Esophagus muscularis mucosa (tissue), 4 donors: ENCODE measurements at regions not wholly inside any gene's neighbourhood (a gene's known extent, or its start where the extent isn't known, plus 50 kb on each side); places are given as distances from the start of the nearest gene placed in this dataset.
A peak's percentile ranks its signal among the peaks of the same experiment; 100 is the strongest.

Experiments used
- DNase-seq: peaks from one replicate; pipeline ENCODE4 v3.0.0-alpha.2; 2017; ENCODE audit errors: extremely low spot score
- H3K27ac ChIP-seq, 4 donors: fragments of 200-600 bp; sonication (generic); replicated peaks in 1 of 4; 1 replicate in 3 of 4; 2 replicates in 1 of 4; pipeline ENCODE4 v1.5.1; 2016 to 2019; ENCODE audit warnings: mild to moderate bottlenecking in 1 of 4
- H3K27me3 ChIP-seq, 4 donors: fragments of 200-600 bp; sonication (generic); one replicate each; pipeline versions ENCODE4 v1.5.1 to v1.6.0; 2016 to 2019
- H3K36me3 ChIP-seq, 4 donors: fragments of 200-600 bp; sonication (generic); one replicate each; pipeline ENCODE4 v1.5.1; 2016 to 2019
- H3K4me1 ChIP-seq, 4 donors: fragments of 200-600 bp; sonication (generic); one replicate each; pipeline ENCODE4 v1.5.1; 2016 to 2019
- H3K4me3 ChIP-seq, 4 donors: fragments of 200-600 bp; sonication (generic); 1 replicate in 2 of 4; 2 replicates in 2 of 4; pipeline ENCODE4 v1.5.1; 2016 to 2019; ENCODE audit warnings: mild to moderate bottlenecking in 4 of 4, moderate library complexity in 1 of 4
- H3K9me3 ChIP-seq, 4 donors: fragments of 200-600 bp; sonication (generic); 1 replicate in 3 of 4; 2 replicates in 1 of 4; pipeline ENCODE4 v1.5.1; 2016 to 2019
- CTCF ChIP-seq, 3 experiments: fragments of 200-600 bp in 2 of 3; fragments of 450-650 bp in 1 of 3; sonication (generic) in 2 of 3; IDR thresholded peaks; one replicate each; pipeline ENCODE4 v1.5.1; 2017 to 2019; ENCODE audit warnings: antibody characterized with exemption in 3 of 3, mild to moderate bottlenecking in 2 of 3, moderate library complexity in 1 of 3
- EP300 ChIP-seq: sonication (generic); formaldehyde crosslinking; IDR thresholded peaks from one replicate; pipeline ENCODE4 v1.6.1; 2017; ENCODE audit warnings: antibody characterized with exemption
- POLR2A ChIP-seq: fragments of 450-650 bp; IDR thresholded peaks from one replicate; pipeline ENCODE4 v1.6.1; 2017; ENCODE audit warnings: antibody characterized with exemption, moderate library complexity, mild to moderate bottlenecking, low read depth
- POLR2AphosphoS5 ChIP-seq, 2 donors: sonication (generic); formaldehyde crosslinking; IDR thresholded peaks; one replicate each; pipeline ENCODE4 v1.6.1; 2017; ENCODE audit warnings: antibody characterized with exemption in 2 of 2
- WGBS: methylation state at CpG from one replicate; pipeline ENCODE4 v1.1.5; 2018; 5-methylcytosine and 5-hydroxymethylcytosine counted together
- intact Hi-C: fragments of 100-400 bp; cut with DNase I; formaldehyde crosslinking; loops from one replicate; pipeline ENCODE4 v1.15.1; 2023

DNA sequence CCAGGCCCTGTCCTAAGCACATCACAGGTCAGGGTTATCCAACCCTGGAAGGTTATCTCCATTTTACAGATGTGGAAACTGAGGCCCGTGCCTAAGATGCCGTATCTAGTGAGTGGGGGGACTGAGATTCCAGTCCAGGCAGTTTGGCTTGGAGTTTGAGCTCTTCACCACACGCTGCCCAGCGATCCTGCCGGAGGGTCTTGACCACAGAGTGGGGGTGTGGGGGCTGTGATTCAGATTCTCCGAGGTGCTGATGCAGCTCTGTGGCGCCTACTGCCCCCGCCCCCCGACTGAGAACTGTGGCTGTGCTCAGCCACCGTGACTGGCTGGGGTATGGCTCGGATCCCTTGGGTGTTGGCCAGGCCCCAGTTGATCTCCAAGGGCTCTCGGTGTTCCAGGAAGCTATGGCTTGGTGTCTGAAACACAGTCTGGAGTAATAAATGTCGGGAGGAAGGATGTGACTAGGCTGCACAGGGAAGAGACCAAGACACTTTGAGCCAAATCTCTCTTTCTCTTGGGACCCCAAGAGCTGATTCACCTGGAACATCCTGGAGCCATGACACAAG lies 60.6 kb upstream of the RASD2 start:
- Histone ChIP-seq H3K9me3 (no peaks in the 10 kb centered on the region), H3K4me1 (peaks cover 14 to 49% (median 45%) of the 10 kb centered on the region in 4 donors), H3K27ac (peak overlapping the region; percentile 53 to 79 (median 76)), H3K27me3 (no peaks in the 10 kb centered on the region), H3K36me3 (no peaks in the 10 kb centered on the region), H3K4me3 (no peak overlapping the region)
- no peak for DNase-seq
- intact Hi-C loops, result no loop called here
- TF ChIP-seq POLR2AphosphoS5 (IDR thresholded peaks at IDR 0.05) (peak; percentile 31 to 68), POLR2A (no peak)
- WGBS, result 54% methylated on average over 12 of the region's 13 CpGs

DNA sequence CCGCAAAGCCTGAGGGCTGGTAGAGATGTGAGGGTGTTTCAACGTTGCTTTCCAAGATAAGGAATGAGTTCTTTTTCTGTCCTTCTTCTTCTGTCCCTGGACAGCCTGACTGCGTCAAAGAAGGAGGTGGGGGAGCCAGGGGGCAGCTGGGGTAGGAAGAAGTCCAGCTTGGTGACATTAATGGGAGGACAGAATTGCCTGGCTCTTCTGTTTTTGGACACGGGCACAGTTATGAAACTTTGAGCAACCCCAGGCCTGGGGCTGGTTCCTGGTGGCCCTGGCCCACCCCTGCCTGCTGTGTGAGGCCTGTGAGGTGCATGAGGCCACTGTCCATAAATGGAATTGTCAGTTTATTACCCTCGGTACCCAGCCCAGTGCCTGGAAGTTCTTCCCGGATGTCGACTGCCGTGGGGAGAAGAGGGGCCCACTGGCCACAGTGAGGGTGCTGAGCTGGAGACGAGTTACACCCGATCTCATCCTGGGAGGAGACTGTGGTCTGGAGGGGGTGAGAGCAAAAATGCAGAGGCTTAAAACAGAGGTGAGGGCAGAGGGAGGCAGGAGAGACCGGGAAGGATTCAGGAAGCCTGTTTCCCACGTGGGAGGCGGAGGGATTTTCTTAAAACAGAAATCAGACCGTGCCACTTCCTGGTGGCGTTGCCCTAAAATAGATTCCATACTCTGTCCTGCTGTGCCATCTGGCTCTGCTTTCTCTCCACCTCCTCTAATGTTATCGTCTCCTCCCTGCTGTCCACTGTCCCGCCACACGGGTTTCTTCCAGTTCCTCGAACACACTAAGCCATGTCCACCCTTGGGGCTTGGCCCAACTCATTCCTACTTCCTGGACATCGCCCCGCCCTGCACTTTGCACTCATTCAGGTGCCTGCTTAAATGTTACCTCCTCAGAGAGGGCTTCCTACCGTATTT lies 59.7 kb upstream of the RASD2 start:
- intact Hi-C loops, result no loop called here
- Histone ChIP-seq H3K27me3 (no peaks in the 10 kb centered on the region), H3K9me3 (no peaks in the 10 kb centered on the region), H3K36me3 (no peaks in the 10 kb centered on the region), H3K27ac (peak overlapping the region; percentile 53 to 79 (median 76)), H3K4me3 (no peak overlapping the region), H3K4me1 (peaks cover 14 to 49% (median 45%) of the 10 kb centered on the region in 4 donors)
- TF ChIP-seq POLR2A, result no peak
- no peak for TF ChIP-seq CTCF (IDR thresholded peaks at IDR 0.05)
- no peak for TF ChIP-seq EP300
- TF ChIP-seq POLR2AphosphoS5 (IDR thresholded peaks at IDR 0.05), result no peak
- DNase-seq, result no peak
- WGBS, result 60% methylated on average over 22 of the region's 22 CpGs

DNA sequence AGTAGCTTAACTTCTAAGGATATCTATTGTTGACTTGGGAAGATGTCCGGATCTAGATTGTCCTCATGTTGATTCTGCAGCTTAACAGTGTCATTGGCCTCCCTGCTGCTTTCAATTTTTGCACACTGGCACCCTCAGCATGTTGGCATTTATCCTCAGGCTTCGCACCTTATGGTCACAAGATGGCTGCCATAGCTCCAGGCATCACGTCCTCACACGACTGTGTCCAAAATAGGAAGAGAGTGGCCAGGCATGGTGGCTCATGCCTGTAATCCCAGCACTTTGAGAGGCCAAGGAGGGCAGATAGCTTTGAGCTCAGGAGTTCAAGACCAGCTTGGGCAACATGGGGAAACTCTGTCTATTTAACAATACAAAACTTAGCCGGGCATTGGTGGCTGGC lies 58.3 kb upstream of the RASD2 start:
- Histone ChIP-seq H3K4me3 (no peak overlapping the region), H3K4me1 (peaks cover 14 to 44% (median 42%) of the 10 kb centered on the region in 4 donors), H3K9me3 (no peaks in the 10 kb centered on the region), H3K27me3 (no peaks in the 10 kb centered on the region), H3K36me3 (no peaks in the 10 kb centered on the region), H3K27ac (no peak overlapping the region)
- WGBS, result 98% methylated on average over 5 of the region's 5 CpGs
- no peak for DNase-seq
- intact Hi-C loops, result no loop called here
- TF ChIP-seq CTCF (IDR thresholded peaks at IDR 0.05) (no peak), POLR2A (no peak), POLR2AphosphoS5 (IDR thresholded peaks at IDR 0.05) (no peak), EP300 (no peak)

- Histone ChIP-seq H3K36me3 (no peaks in the 10 kb centered on the region), H3K4me1 (peaks cover 14 to 38% (median 35%) of the 10 kb centered on the region in 4 donors), H3K27me3 (no peaks in the 10 kb centered on the region), H3K4me3 (no peak overlapping the region), H3K9me3 (no peaks in the 10 kb centered on the region), H3K27ac (no peak overlapping the region)
- no peak for DNase-seq
- no peak for TF ChIP-seq CTCF (IDR thresholded peaks at IDR 0.05)
- 82% methylated on average over 6 of the region's 6 CpGs for WGBS
- intact Hi-C loops, result no loop called here
These were observed 57.7 kb upstream of the RASD2 start for GRCh38 chr22:35482974-35483373.

GRCh38 chr22:35483730-35484129 lies 56.9 kb upstream of the RASD2 start:
- TF ChIP-seq POLR2AphosphoS5 (IDR thresholded peaks at IDR 0.05) (no peak), POLR2A (no peak), EP300 (no peak), CTCF (IDR thresholded peaks at IDR 0.05) (no peak)
- H3K27me3 ChIP-seq, result no peaks in the 10 kb centered on the region
- 76% methylated on average over 3 of the region's 3 CpGs for WGBS
- no peak overlapping the region for H3K27ac ChIP-seq
- no peak overlapping the region for H3K4me3 ChIP-seq
- H3K9me3 ChIP-seq, result no peaks in the 10 kb centered on the region
- intact Hi-C loops, result no loop called here
- DNase-seq, result no peak
- H3K4me1 ChIP-seq, result peaks cover 14 to 30% (median 28%) of the 10 kb centered on the region in 4 donors
- no peaks in the 10 kb centered on the region for H3K36me3 ChIP-seq
